Suprapubic skin (tissue), 3 donors: ENCODE measurements at regions not wholly inside any gene's neighbourhood (a gene's known extent, or its start where the extent isn't known, plus 50 kb on each side); places are given as distances from the start of the nearest gene placed in this dataset.

Experiments
- CTCF ChIP-seq, 2 donors: fragments of 200-600 bp in 1 of 2; fragments of 450-650 bp in 1 of 2; sonication (generic) in 1 of 2; IDR thresholded peaks; one replicate each; pipeline ENCODE4 v1.5.1; 2016 to 2019; ENCODE audit warnings: antibody characterized with exemption in 2 of 2, mild to moderate bottlenecking in 1 of 2, moderate library complexity in 1 of 2
- POLR2A ChIP-seq, 2 donors: fragments of 450-650 bp; IDR thresholded peaks; one replicate each; pipeline ENCODE4 v1.6.1; 2017; ENCODE audit warnings: antibody characterized with exemption in 2 of 2, mild to moderate bottlenecking in 2 of 2, moderate library complexity in 2 of 2

- TF ChIP-seq CTCF (IDR thresholded peaks at IDR 0.05), result no peak
- TF ChIP-seq POLR2A (IDR thresholded peaks at IDR 0.05), result no peak
Measured at GRCh38 chr21:14010729-14011128, 200.0 kb downstream of the LIPI start.
